Endothelial cell of umbilical vein (primary cell): ENCODE measurements at regions not wholly inside any gene's neighbourhood (a gene's known extent, or its start where the extent isn't known, plus 50 kb on each side); places are given as distances from the start of the nearest gene placed in this dataset.
"Not testable (repeated sequence)": the region's sequence is repeated elsewhere in the genome, so short reads cannot be mapped to it uniquely, and the experiment has no call there.

ENCODE experiments used
- BruUV-seq: library from RNA; stranded (reverse); fragments of 400-500 nt; replicated peaks from 2 replicates; lab custom pipeline; 2021; lab: Mats Ljungman, UMichigan
- CTCF ChIA-PET: fragments of 300-600, 350-600 bp; sonication (Branson Sonifier 250); formaldehyde crosslinking; loops from one replicate; lab custom pipeline; 2021; ENCODE audit warnings: antibody characterized with exemption, inconsistent platforms; lab: Charles Lee
- POLR2A ChIA-PET: fragments of 300-600, 350-600 bp; sonication (Branson Sonifier 250); formaldehyde crosslinking; loops from one replicate; lab custom pipeline; 2021; ENCODE audit warnings: antibody characterized with exemption, inconsistent platforms; lab: Charles Lee
- DNase-seq: peaks from one replicate; pipeline ENCODE4 v3.0.0-alpha.2; 2011; ENCODE audit warnings: low read depth, low spot score
- FAIRE-seq: peaks from 2 replicates; lab custom pipeline; 2011; peaks lifted over from hg19 to GRCh38; lab: Jason Lieb, UNC
- H2AFZ ChIP-seq: 2 replicates; pipeline ENCODE4 v1.6.0; 2012; ENCODE audit warnings: low read depth, low read length, control low read depth, inconsistent platforms
- H3K27ac ChIP-seq: 2 replicates; pipeline ENCODE4 v1.5.1; 2011; ENCODE audit warnings: low read depth, mild to moderate bottlenecking, control low read depth, low read length, moderate library complexity; ENCODE audit not compliant: insufficient read depth
- H3K27me3 ChIP-seq, 2 experiments: 2 replicates each; pipeline versions ENCODE4 v1.6.0 to v1.6.1; 2011; ENCODE audit warnings: low read length in 2 of 2, mixed read lengths in 1 of 2; ENCODE audit not compliant: control insufficient read depth in 2 of 2, insufficient read depth in 2 of 2
- H3K36me3 ChIP-seq, 2 experiments: 2 replicates in 1 of 2; 3 replicates in 1 of 2; pipeline ENCODE4 v1.5.1; 2011; ENCODE audit warnings: low read length in 2 of 2, mild to moderate bottlenecking in 1 of 2, moderate library complexity in 1 of 2; ENCODE audit not compliant: control insufficient read depth in 2 of 2, insufficient read depth in 2 of 2; ENCODE audit errors: extremely low read depth in 1 of 2
- H3K4me1 ChIP-seq: 3 replicates; pipeline ENCODE4 v1.5.1; 2011; ENCODE audit warnings: mild to moderate bottlenecking, low read length; ENCODE audit not compliant: control insufficient read depth, insufficient read depth; ENCODE audit errors: extremely low read depth
- H3K4me2 ChIP-seq: 2 replicates; pipeline ENCODE4 v1.6.1; 2011; ENCODE audit warnings: low read length, control low read depth, mixed read lengths; ENCODE audit not compliant: insufficient read depth
- H3K4me3 ChIP-seq, 3 experiments: fragments of 200-600 bp in 1 of 3; sonication (generic), shearing (Covaris generic) in 1 of 3; replicated peaks in 1 of 3; 2 replicates each; pipeline ENCODE4 v1.5.1; 2011 to 2016; ENCODE audit warnings: control low read depth in 3 of 3, low read length in 3 of 3, mild to moderate bottlenecking in 2 of 3, inconsistent platforms in 1 of 3, low read depth in 1 of 3, moderate library complexity in 1 of 3; ENCODE audit not compliant: insufficient read depth in 1 of 3
- H3K79me2 ChIP-seq: 2 replicates; pipeline ENCODE4 v1.6.0; 2012; ENCODE audit warnings: low read length, inconsistent platforms; ENCODE audit not compliant: control insufficient read depth, insufficient read depth
- H3K9ac ChIP-seq: replicated peaks from 2 replicates; pipeline ENCODE3; 2011; ENCODE audit warnings: low read length, control low read depth; ENCODE audit not compliant: insufficient read depth; ENCODE audit errors: extremely low read depth
- H3K9me1 ChIP-seq: replicated peaks from 3 replicates; pipeline ENCODE4 v1.6.0; 2011; ENCODE audit warnings: mild to moderate bottlenecking, low read length; ENCODE audit not compliant: control insufficient read depth, insufficient read depth; ENCODE audit errors: extremely low read depth
- H3K9me3 ChIP-seq: replicated peaks from 2 replicates; pipeline ENCODE4 v1.5.1; 2012; ENCODE audit warnings: low read length, inconsistent platforms; ENCODE audit not compliant: control insufficient read depth, insufficient read depth
- H4K20me1 ChIP-seq: replicated peaks from 2 replicates; pipeline ENCODE3; 2011; ENCODE audit warnings: mild to moderate bottlenecking, low read length; ENCODE audit not compliant: control insufficient read depth, insufficient read depth; ENCODE audit errors: extremely low read depth
- CTCF ChIP-seq, 2 donors: IDR thresholded peaks; 1 replicate in 1 of 2; 2 replicates in 1 of 2; pipeline ENCODE4 v1.5.1; 2011; ENCODE audit warnings: low read length in 2 of 2, mild to moderate bottlenecking in 2 of 2, moderate library complexity in 2 of 2, control low read depth in 1 of 2, inconsistent platforms in 1 of 2, low read depth in 1 of 2; ENCODE audit not compliant: insufficient read depth in 1 of 2; ENCODE audit errors: extremely low read depth in 1 of 2
- dilution Hi-C: fragments of 300-500 bp; cut with MboI; formaldehyde crosslinking; loops from one replicate; pipeline ENCODE4 v1.15.0; 2019; ENCODE audit warnings: low sequenced_read_pairs; ENCODE audit not compliant: extremely low pct_ligation_motif_present
- intact Hi-C: fragments of 100-400 bp; cut with micrococcal nuclease; formaldehyde crosslinking; loops from one replicate; pipeline ENCODE4 v1.10.0; 2022

DNA sequence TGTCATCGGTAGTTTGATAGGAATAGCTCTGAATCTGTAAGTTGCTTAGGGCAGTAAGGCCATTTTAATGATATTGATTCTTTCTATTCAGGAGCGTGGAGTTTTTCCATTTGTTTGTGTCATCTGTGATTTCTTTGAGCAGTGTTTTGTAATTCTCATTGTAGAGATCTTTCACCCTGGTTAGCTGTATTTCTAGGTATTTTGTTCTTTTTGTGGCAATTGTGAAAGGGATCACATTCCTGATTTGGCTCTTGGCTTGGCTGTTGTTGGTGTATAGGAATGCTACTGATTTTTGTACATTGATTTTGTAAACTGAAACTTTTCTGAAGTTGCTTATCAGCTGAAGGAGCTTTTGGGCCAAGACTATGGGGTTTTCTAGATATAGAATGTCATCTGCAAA lies 115.7 kb upstream of the NR3C1 start:
- H3K4me2 ChIP-seq, DNase-seq, dilution Hi-C loops, H3K4me3 ChIP-seq, POLR2A ChIA-PET, FAIRE-seq, H3K9me1 ChIP-seq, intact Hi-C loops, H4K20me1 ChIP-seq, H3K9ac ChIP-seq, H2AFZ ChIP-seq, H3K36me3 ChIP-seq, H3K9me3 ChIP-seq, H3K79me2 ChIP-seq, H3K27me3 ChIP-seq, H3K4me1 ChIP-seq, H3K27ac ChIP-seq, BruUV-seq: not testable (repeated sequence)
- CTCF ChIA-PET = interaction anchor here (1.1 kb wide), 1 partner anchor 16 kb away, joined by 3 read pairs; no protein-coding TSS in a partner anchor

- CTCF ChIA-PET, H2AFZ ChIP-seq, H4K20me1 ChIP-seq, dilution Hi-C loops, H3K36me3 ChIP-seq, H3K9me1 ChIP-seq, H3K9me3 ChIP-seq, intact Hi-C loops, FAIRE-seq, DNase-seq, H3K79me2 ChIP-seq, H3K4me3 ChIP-seq, H3K27me3 ChIP-seq, POLR2A ChIA-PET, H3K4me2 ChIP-seq, H3K4me1 ChIP-seq, H3K27ac ChIP-seq, H3K9ac ChIP-seq, BruUV-seq: not testable (repeated sequence)
Observed at GRCh38 chr5:143517824-143518223, 114.3 kb upstream of the NR3C1 start.

DNA sequence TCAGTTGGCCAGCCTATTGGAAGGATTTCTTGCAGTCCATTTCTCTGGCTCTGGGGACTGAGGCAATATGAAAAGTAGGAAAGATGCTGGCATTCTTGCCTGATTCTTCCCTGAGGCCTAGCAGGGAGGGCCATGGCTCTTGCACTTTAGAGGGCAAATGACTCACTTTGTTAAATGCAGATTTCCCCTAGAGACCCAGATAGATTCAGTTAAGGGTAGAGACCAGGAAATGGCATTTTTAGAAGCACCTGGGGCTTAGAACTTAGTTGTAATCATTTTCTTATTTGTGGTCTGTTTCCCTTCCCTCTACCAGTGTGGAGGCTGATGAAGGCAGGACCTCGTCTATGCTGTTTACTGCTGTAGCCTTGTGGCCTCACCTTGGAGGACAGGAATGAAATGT lies 112.8 kb upstream of the NR3C1 start:
- ChIA-PET POLR2A (no interaction called here), CTCF (no interaction called here)
- H3K79me2 ChIP-seq = no peaks in the 10 kb centered on the region
- H3K27ac ChIP-seq = no peak overlapping the region
- H3K27me3 ChIP-seq = no peaks in the 10 kb centered on the region
- FAIRE-seq = no peak
- H3K4me1 ChIP-seq = no peaks in the 10 kb centered on the region
- H4K20me1 ChIP-seq = no peaks in the 10 kb centered on the region
- BruUV-seq = no TSS peak
- dilution Hi-C loops (no loop called here), intact Hi-C loops (no loop called here)
- H3K9me3 ChIP-seq = no peaks in the 10 kb centered on the region
- no peaks in the 10 kb centered on the region for H3K36me3 ChIP-seq
- DNase-seq = no peak
- TF ChIP-seq CTCF (IDR thresholded peaks at IDR 0.05; ENCODE audit: extremely low read depth in 1 of 2, insufficient read depth in 1 of 2, low read depth in 1 of 2, low read length in 2 of 2) = no peak
- H3K4me2 ChIP-seq = no peak overlapping the region
- H3K4me3 ChIP-seq = no peak overlapping the region
- H3K9me1 ChIP-seq = no peaks in the 10 kb centered on the region
- no peak overlapping the region for H3K9ac ChIP-seq
- H2AFZ ChIP-seq = no peak overlapping the region
